ENCODE measurements at regions not wholly inside any gene's neighbourhood (a gene's known extent, or its start where the extent isn't known, plus 50 kb on each side); places are given as distances from the start of the nearest gene placed in this dataset.
"Not testable (repeated sequence)": the region's sequence is repeated elsewhere in the genome, so short reads cannot be mapped to it uniquely, and the experiment has no call there.

- DNase-seq: no peak
Measured at GRCh38 chr7:68038621-68039314, 1042.1 kb downstream of the TYW1 start.

GRCh38 chr7:68041554-68041953 is 1044.9 kb downstream of the TYW1 start:
- DNase-seq: no peak

- no peak for DNase-seq
Measured at GRCh38 chr7:68043546-68043945, 1046.9 kb downstream of the TYW1 start.

- DNase-seq: no peak
Measured at GRCh38 chr7:68050627-68051026, 1054.0 kb downstream of the TYW1 start.

GRCh38 chr7:68058014-68058413 is 1061.4 kb downstream of the TYW1 start:
- no peak for DNase-seq

- DNase-seq: no peak
Measured at GRCh38 chr7:68063171-68063570, 1066.5 kb downstream of the TYW1 start.

- no peak for DNase-seq
Measured at GRCh38 chr7:68065581-68065980, 1068.9 kb downstream of the TYW1 start.

- no peak for DNase-seq
Measured at GRCh38 chr7:68067845-68068244, 1071.2 kb downstream of the TYW1 start.

GRCh38 chr7:68070992-68071391 is 1074.4 kb downstream of the TYW1 start:
- DNase-seq: no peak

- DNase-seq: no peak
Measured at GRCh38 chr7:68073701-68074100, 1077.1 kb downstream of the TYW1 start.

- no peak for DNase-seq
Measured at GRCh38 chr7:68074242-68074641, 1077.6 kb downstream of the TYW1 start.

- no peak for DNase-seq
Measured at GRCh38 chr7:68078157-68078710, 1081.6 kb downstream of the TYW1 start.

GRCh38 chr7:68082066-68082960 is 1085.7 kb downstream of the TYW1 start:
- DNase-seq: not testable (repeated sequence)

GRCh38 chr7:68082961-68083657 is 1086.5 kb downstream of the TYW1 start:
- DNase-seq: not testable (repeated sequence)

GRCh38 chr7:68087401-68087800 is 1090.8 kb downstream of the TYW1 start:
- no peak for DNase-seq

GRCh38 chr7:68088879-68089278 is 1092.2 kb downstream of the TYW1 start:
- no peak for DNase-seq

GRCh38 chr7:68090256-68090655 is 1093.6 kb downstream of the TYW1 start:
- DNase-seq: not testable (repeated sequence)

- no peak for DNase-seq
Measured at GRCh38 chr7:68103319-68103718, 1106.7 kb downstream of the TYW1 start.

GRCh38 chr7:68107261-68107660 is 1110.6 kb downstream of the TYW1 start:
- DNase-seq: no peak

- DNase-seq: no peak
Measured at GRCh38 chr7:68107968-68108367, 1111.3 kb downstream of the TYW1 start.

GRCh38 chr7:68109299-68109698 is 1112.7 kb downstream of the TYW1 start:
- DNase-seq: no peak

GRCh38 chr7:68119411-68119810 is 1122.8 kb downstream of the TYW1 start:
- no peak for DNase-seq

- DNase-seq: no peak
Measured at GRCh38 chr7:68121056-68121455, 1124.4 kb downstream of the TYW1 start.

Data from effector CD4-positive, alpha-beta T cell (primary cell).